CD4-positive, alpha-beta T cell treated with Interleukin-17A for 1 hour (primary cell): ENCODE measurements at regions not wholly inside any gene's neighbourhood (a gene's known extent, or its start where the extent isn't known, plus 50 kb on each side); places are given as distances from the start of the nearest gene placed in this dataset.

ENCODE experiments used
- DNase-seq: peaks from one replicate; pipeline ENCODE4 v3.0.0-alpha.2; 2020

DNA sequence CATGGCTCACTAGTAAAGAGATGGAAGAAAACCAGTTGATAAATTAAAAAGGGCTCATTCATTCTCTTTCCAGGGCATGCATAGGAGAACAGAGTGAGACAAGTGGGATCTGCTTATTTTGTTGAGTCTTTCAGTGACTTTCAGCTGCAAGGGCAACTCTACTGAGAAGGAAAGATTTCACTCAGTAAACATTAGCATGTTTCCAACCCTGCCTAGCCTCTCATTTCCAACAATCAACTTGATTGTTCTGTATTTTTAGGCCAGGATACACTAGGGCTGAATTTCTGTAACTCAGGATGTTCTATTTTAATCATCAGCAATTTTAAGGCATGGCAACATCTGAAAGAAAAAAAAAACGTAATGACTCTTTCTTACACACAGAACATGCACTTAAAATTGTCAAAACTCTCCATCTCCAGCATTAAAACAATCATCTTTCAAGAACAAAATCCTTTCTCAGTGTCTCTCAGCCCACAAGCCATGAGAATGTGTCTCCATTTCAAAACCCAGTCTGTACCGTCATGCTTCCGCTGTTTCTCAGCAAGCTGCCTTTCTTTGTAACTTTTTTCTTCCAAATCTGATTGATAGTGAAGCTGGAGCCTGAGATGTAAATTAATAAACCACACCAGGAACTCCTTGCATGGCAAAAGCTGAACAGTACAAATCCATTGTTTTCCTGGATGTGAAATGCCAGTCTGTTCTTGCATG, 147.2 kb upstream of the KLF14 start:
- no peak for DNase-seq

DNA sequence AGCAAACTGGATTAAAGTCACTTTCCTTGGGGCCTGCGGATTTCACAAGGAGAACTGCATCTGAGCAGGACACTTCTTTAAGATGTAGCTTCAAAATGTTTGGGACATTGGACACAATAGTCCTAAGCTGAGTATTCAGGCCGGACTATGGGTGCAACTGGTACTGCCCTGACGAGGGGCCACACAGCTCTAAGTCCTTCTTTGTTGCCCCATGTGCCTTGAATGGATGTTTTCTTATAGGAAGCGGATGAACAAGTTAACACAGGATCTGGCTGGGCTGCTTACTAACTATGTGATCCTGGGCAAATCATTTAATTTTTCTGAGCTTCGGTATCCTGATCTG, 147.8 kb upstream of the KLF14 start:
- no peak for DNase-seq

DNA sequence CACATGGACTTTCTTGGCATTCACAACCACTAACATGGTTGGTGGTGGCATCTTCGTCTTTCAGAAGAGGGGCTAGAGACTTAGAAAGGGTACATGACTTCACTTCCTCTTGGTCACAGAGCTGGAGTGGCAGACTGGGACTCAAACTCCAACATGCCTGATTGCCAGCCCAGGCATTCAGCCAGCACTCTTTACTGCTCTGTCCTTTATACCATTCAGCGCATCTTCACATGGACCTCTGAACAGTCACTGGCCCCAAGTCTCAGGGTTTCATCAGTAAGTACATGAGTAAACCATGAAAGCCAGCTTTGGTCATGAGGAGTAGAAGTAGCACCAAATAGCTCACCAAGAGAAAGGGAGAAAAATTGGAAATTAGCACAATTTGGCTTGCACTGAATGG, 148.4 kb upstream of the KLF14 start:
- DNase-seq, result no peak

DNA sequence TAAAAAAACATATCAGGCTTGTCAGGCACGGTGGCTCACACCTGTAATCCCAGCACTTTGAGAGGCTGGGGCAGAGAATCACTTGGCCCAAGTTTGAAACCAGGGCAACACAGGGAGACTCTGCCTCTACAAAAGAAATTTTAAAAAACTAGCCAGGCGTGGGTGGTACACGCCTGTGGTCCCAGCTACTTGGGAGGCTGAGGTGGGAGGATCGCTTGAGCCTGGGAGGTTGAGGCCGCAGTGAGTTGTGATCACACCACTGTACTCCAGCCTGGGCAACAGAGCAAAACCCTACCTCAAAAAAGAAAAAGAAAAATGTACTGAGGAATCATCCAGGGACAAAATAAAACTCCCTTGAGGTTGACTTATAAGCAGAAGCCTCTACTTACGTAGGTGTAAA, 149.9 kb upstream of the KLF14 start:
- no peak for DNase-seq

DNA sequence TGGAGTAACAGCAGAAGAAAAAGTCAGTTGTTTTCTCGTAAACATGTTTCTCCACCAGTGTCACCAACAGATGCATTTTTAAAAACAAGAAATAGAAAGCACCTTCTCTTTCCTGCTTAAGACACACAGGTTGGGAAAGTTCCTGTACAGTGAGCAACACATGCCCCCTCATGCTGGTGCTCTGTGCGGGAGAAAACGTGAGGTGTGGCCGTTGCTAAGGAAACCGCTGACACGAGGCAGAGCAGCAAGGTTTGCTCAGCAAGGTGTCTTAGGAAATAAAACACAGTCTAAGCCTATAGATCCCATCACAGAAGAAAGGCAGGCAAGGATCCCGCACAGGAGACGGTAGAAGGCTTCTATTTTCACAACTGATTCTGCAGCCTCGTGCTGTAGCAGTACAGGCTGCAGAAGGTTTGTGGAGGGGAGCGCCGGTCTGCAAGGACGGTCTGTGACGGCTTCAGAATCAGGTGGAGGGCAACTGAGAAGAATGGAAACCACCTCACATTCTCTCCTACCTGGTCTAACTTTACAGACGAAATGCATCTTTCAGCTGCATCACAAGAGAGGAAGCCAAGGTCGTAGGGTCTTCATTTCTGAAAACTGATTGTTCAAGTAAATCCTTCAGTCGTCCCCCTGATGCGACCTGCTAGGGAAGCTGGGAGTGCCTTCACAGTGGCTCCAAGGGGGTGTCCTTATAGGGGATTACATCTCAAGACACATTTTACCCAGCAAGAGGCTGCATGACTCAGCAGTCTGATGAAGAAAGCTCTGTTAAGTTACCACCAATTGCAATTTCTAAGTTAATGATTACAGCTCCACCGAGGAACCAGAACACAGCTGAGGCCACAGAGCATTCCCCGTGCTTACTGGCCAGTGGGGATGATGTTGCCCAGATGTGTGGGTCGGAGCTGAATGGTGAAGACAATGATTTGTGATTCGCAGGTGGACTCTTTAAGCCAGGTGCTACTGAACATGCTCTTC, 150.7 kb upstream of the KLF14 start:
- no peak for DNase-seq

DNA sequence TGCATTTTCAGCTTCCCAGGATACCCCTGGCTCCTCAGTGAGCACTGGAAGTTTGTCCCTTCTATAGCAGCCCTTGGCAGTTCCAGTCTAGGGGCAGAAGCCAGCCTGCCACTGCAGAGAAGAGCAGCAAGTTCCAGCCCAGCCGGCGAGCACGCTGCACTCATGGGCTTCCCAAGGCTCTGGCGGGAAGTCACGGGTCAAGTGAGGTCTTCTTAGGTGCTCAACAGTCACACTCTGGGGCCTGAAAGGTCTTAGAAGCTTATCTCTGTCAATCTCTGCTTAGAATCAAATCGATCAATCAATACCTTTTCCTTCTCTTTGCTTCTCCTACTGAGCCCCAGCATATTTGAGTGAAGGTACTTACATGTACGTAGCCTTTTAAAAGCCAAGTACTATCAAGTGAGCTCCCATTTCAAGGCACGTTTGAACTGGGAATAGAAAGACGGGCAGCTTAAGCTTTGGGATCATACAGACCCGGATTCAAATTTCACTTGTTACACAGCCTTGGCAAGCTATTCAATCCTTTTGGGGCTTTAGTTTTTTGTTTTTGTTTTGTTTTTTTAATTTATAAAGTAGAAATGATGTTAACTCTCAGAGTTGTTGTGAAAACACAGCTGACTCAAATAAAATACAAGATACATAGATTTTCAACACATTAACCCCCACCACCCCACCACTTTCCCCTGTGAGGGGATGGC, 152.6 kb upstream of the KLF14 start:
- no peak for DNase-seq

DNA sequence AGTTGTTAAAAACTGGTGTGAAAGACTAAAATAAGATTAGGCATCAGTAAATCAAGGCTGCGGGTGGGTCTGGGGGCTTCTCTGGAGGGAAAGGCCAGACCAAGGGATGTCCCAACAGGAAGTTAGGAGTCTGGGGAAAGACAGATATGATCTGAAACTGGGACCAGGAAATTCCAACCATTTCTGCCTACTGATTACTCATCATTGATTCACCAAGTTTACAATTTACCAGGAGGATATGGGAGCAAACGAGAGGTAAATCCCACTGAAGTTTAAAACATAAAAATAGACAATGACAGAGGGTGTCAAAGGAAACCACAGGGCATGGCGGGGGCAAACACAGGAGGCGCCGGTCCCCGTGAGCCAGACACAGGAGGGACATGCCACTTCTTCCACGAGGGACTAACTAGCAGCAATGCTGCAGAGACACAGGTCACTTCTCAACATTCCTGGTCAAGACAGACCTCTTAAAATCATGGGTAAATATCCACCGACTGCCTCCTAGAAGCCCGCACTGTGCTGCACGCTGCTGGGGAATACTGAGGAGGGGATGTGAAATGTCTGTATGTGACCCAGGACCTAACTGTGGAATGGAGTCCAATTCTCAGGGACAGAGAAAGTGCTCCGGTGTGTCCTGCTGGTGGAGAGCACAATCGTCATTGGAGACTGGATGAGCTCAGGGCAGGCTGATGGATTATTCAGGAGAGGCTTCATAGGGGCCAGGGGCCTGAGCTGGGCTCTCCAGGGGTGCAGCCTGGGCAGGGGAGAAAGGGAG, 153.4 kb upstream of the KLF14 start:
- no peak for DNase-seq

DNA sequence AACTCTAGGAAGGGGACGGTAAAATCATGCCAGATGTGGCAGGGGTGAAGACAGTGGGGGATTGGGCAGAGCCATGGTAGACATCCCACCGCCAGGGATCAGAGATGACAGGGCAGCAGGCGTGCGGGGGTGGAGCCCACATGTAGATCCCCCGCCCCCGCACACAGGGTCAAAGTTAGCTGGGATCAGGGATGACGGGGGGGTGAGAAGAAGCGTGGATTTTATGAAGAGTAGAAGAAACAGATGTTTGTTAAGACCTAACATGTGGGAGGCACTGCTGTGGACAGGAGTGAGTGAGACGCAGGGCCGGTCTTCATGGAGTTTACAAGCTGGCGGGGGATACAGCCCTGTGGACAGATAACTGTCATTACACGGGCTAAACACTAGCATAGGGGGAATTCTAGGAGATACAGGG, 154.0 kb upstream of the KLF14 start:
- DNase-seq, result no peak

DNA sequence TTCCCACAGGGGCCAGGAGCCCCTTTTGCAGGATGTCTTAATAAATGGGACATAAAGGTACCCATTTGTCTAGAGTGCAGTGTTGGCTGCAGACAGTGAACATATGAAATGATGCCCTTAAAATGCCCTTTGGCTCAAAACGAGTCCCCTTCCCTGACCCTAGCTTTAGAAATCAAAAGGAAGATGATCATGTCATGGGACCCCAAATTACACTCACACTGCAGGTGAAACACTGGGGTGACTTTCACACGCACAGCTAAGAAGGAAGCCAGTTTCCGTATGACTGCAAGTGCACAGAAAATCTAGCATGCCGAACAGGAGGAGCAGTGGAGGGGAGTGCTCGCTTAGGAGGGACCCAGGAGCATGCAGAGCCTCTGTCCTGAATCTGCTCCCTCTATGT, 154.5 kb upstream of the KLF14 start:
- DNase-seq, result no peak

DNA sequence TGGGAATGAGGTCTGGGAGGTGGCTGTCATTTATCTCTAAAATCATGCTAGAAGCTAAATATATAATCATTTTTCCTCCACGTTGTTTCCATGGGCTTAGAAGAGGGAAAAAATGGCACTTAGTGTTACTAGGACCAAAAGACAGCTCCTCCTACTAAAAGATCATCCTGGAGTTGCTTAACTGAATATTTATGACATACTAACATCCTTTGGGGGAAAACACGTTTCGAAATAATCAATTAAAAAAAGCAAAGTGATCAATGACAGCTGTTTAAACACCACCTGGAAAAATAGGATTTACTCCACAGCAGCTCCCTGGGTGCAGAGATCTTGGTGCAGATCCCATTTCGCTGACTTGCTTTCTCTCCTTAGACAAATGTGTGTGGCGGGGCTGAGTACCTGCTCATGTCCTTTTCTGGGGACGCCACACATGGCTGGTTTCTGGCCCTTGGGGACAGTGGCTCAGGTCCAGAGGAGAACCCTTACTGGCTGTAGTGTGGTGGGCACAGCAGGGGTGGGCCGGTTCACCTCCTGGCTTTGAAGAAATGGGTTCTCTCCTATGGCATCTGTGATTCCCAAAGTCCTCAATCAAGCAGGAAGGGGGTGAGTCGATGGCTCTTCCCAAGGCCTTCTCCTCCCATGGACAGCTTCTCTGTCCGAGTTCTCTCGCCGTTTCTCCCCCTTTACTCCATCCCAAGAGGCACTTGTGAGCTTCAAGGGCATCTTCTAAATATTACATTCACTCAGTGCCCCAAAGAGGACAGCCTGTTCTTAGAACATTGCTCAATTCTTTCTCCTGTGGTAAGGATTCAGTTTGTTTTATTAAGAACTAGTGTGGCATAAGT, 156.4 kb upstream of the KLF14 start:
- DNase-seq, result no peak

DNA sequence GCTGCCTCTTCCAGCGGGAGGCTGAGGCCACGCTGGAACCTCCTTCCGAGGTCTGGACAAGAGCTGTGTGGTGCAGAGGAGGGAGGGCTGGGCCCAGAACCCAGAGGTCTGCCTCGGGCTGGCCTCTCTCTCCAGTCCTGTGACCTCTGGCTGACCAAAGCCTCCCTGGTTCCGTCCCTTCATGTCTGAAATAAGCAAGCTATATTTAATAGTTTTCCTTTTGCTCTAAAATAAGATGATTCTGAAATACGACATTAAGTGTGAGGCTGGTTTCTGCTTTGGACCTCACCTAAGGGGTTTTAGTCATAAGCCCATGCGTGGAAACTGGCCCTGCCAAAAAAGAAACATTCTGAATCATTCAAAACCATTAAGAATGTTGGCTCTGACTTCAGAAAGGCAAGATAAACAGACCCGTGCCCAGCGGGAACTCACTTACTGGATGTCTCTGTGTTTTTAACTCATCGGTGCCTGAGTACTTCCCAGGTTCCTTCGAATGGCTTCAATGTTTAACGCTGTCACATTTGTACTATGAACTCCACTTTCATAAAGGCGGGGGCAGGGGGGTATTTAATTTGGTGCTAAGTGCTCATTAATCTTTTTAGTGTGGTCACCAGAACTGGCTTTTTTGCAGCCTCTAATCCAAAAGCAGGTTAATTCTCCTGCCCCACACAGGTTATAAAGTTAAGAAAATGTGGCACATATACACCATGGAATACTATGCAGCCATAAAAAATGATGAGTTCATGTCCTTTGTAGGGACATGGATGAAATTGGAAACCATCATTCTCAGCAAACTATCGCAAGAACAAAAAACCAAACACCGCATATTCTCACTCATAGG, 157.5 kb upstream of the KLF14 start:
- no peak for DNase-seq

DNA sequence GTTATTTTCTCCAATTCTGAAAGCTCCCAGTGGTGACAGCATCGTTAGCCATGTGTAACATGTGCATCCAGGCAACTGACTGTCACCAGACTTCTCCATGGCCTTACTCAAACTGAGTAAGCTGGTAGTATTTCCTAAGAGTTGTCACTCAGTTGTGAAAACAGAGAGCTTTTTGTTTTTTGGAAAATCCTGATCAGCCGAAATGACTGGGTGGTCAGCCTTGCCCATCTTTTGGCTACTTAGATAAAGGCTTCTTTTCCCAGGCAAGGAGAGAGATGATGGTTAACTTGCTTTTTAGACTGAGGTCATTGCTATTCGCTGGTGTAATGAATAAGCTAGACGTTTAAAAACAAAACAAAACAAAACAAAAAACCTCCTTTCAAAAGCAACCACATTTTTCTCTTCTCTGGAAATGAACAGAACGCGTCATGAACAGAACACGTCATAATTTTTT, 159.5 kb upstream of the KLF14 start:
- DNase-seq, result peak; percentile 38

DNA sequence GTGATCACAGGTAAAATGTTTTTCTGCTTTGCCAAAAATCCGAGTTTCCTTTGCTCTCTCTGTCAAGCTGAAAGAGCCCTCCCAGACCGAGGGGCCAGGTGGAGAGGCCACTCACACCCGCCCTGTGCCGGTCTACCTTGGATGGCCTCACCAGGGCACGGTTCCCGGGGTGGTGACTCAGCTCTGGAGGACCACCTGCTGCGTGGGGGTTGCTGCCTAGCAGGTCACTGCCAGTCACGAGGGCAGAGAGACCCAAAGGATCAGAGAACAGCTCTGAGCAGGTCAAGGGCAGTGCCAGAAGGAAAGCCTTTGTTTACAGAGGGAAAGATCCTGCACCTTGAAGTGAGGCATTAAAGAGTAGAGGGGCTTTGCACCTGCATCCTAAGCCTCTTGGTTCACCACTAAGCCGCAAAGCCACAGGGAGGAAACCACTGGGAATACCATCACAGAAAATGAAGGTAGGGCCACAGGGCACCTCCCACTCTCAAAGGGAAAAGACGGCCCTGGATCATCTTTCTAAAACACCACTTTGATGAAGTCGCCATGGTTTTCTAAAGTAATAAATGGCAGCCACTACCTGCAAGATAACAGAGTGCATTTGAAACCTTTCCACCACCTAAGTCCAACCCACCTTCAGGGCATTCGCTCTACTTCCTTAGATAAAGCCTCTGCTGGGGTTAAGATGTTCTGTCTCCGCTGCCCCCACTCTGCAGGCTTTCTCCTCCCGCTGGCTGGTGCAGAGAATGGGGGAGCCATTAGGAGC, 160.3 kb upstream of the KLF14 start:
- DNase-seq, result no peak

DNA sequence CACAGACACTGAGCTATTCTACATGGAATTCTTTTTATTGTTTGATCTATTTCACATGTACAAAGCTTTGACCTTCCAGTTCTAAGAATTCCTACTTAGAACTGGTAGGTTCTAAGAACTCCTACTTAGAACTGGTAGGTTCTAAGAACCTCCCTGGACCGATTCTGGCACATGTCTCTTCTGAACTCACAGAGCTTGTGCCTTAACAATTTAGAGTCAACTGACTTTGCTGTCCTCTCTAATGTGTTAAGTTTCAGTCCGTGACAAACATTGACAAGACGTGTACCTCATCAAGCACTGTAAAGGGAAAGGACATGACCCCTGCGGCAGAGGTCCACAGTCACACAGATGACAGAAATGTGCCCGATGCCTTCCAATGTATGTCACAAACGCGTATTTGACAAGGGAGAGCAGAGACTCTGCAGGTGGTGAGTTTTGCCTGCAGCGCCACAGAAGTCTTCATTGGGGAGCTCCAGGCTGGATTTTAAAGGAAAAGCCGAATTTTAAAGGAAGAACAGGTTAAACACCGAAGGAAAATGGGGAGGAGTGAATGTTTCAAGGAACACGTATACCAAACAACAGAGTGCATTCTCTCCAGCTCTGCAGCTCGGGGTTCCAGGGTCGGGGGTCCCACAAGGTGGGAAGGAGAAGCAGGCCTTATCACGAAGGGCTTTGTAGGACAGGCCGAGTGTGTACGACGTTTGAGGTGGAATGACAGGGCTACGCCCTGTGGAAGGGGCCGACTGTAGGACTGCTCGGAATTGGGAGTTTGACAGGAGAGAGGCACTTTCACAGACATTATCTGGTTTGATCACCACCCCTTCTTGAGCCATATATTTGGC, 161.1 kb upstream of the KLF14 start:
- no peak for DNase-seq

DNA sequence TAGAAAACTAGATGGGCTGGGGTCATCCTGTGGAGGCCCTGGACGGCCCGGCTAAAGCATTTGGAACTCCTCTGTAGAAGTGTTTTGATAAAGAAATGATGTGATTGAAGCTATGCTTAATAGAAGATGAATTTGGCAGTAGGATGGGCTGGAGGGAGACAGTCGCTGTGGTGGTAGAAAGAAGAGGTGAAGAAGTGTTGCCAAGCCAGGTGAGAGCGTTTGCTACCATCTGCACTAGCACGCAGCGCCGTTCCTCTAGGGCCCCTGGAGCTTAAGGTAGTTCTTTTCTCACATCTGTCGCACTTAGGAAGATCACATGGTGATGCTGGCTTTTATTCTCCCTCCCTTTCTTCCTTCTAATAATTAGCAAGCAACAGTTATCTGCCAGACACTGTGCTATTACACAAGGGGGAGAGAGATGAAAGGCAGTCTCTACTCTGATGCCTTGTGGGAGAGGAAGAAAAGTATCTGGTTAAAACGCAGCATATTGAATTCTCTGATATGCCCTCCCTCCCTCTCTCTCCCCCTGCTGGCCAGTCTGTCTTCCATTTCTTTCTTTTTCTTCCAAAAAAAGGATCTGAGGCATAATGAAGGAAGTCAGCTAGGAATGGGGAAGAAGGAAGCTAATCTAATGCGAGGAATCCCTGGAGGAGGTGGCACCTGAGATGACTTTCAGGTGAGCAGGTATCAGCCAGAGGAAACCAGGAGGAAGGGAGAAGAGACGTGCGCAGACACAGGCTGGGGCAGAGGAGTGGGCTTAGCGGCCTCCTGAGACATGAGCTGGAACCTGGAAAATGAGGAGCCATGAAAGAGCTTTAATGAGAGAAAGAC, 162.3 kb upstream of the KLF14 start:
- DNase-seq, result peak; percentile 29

DNA sequence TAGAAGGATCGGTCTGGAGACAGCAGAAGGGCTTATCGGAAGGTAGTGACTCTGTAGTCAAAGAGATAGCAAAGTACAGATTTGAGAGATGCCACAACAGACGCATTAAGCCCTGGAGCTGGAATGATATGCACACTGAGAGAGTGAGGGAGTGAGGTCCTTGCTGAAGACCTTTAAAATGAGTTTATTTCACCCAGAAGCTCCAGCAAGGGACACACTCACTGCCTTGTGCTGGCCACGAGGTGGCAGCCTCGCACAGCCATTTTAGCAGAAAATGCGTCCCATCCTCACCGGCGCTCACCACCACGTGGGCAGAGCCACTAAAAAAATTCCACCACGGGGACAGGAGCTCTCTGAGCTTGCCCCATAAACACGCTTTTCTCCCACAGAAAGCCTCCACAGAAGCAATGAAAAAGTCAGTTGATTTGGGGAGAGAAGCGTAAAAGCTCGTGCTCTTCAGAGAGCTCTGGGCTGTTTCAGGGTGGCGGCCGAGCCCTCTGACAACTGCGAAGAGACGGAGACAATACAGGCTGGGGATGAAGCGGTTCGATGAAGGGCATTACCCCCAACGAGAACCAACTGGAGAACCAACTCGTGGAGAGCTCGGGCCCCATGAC, 163.0 kb upstream of the KLF14 start:
- DNase-seq, result peak; percentile 83

DNA sequence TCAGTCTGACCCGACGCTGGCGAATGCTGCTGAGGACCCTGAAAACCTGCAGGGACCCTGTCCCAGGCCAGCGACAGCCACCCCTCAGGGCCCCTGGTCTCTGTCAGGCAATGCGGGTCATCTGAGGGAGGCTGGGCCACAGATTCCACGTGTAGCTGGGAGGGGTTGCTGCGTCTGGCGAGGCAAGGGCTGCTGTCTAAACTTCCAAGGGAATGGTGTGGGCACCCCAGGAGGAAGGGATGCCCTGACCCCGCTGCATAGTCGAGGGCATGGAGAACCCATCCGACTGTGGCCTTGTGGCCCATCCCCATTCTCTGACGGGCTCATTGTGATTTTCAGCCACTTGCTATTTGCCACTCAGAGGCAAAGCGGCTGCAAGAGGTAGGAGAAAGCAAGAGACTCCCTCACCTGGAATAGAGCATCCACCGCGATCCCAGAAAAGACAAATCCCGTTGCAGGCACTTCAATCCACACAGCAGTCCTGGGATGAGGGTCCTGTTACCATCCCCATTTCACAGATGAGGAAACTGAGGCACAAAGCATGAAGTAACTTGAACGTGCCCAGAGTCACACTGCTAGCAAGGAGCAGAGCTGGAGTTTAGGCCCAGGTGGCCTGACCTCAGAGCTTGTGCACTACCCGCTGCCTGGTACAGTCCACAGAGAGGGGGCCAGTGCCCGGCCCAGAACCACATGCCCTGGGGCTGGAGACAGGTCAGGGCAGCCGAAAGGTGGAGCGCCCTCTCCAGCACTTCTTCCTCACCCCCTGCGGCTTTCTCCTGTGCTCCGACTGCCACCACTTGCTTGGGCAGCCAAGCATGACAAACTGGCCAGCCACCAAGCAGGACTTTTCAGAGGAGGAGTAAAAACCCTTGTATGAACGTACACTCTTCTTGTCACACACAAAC, 163.8 kb upstream of the KLF14 start:
- DNase-seq, result no peak
